Spleen (tissue), 11 donors: ENCODE measurements at regions not wholly inside any gene's neighbourhood (a gene's known extent, or its start where the extent isn't known, plus 50 kb on each side); places are given as distances from the start of the nearest gene placed in this dataset.

Source experiments
- DNase-seq: peaks from one replicate; pipeline ENCODE4 v3.0.0-alpha.2; 2020
- H3K27ac ChIP-seq, 8 donors: fragments of 200-600 bp; sonication (generic) in 7 of 8; 1 replicate in 4 of 8; 2 replicates in 4 of 8; pipeline versions ENCODE4 v1.5.0 to v1.8.0; 2016 to 2021; ENCODE audit warnings: inconsistent platforms in 4 of 8, mild to moderate bottlenecking in 4 of 8, moderate library complexity in 1 of 8
- H3K27me3 ChIP-seq, 7 donors: fragments of 200-600 bp; sonication (generic) in 6 of 7; replicated peaks in 1 of 7; 1 replicate in 4 of 7; 2 replicates in 3 of 7; pipeline versions ENCODE4 v1.5.0 to v1.8.0; 2016 to 2021; ENCODE audit warnings: inconsistent platforms in 3 of 7, mild to moderate bottlenecking in 1 of 7
- H3K36me3 ChIP-seq, 6 donors: fragments of 200-600 bp; sonication (generic) in 5 of 6; 1 replicate in 4 of 6; 2 replicates in 2 of 6; pipeline versions ENCODE4 v1.5.0 to v1.8.0; 2016 to 2021; ENCODE audit warnings: inconsistent platforms in 2 of 6
- H3K4me1 ChIP-seq, 6 donors: fragments of 200-600 bp; sonication (generic) in 5 of 6; 1 replicate in 3 of 6; 2 replicates in 3 of 6; pipeline versions ENCODE4 v1.5.0 to v1.8.0; 2016 to 2021; ENCODE audit warnings: inconsistent platforms in 3 of 6
- H3K4me3 ChIP-seq, 8 donors: fragments of 200-600 bp; sonication (generic) in 7 of 8; 1 replicate in 4 of 8; 2 replicates in 4 of 8; pipeline versions ENCODE4 v1.5.0 to v1.8.0; 2016 to 2021; ENCODE audit warnings: inconsistent platforms in 4 of 8, mild to moderate bottlenecking in 4 of 8, moderate library complexity in 2 of 8
- H3K9me3 ChIP-seq, 8 donors: fragments of 200-600 bp; sonication (generic) in 7 of 8; 1 replicate in 4 of 8; 2 replicates in 4 of 8; pipeline versions ENCODE4 v1.5.0 to v1.8.0; 2016 to 2021; ENCODE audit warnings: inconsistent platforms in 4 of 8
- CTCF ChIP-seq, 11 experiments: fragments of 200-600 bp in 7 of 11; fragments of 450-650 bp in 4 of 11; sonication (generic) in 4 of 11; IDR thresholded peaks in 8 of 11; conservative IDR thresholded peaks in 3 of 11; 1 replicate in 7 of 11; 2 replicates in 4 of 11; pipeline versions ENCODE4 v1.4.0 to v1.8.0; 2016 to 2021; ENCODE audit warnings: antibody characterized with exemption in 11 of 11, inconsistent platforms in 4 of 11, mild to moderate bottlenecking in 1 of 11
- POLR2A ChIP-seq, 3 donors: fragments of 450-650 bp; IDR thresholded peaks; one replicate each; pipeline ENCODE4 v1.5.1; 2017; ENCODE audit warnings: antibody characterized with exemption in 3 of 3, mild to moderate bottlenecking in 1 of 3
- POLR2AphosphoS5 ChIP-seq, 3 donors: sonication (generic); formaldehyde crosslinking; IDR thresholded peaks; one replicate each; pipeline ENCODE4 v1.5.1; 2017; ENCODE audit warnings: antibody characterized with exemption in 3 of 3
- WGBS, 5 donors: extraction: QIAGEN DNeasy Blood & Tissue Kit in 3 of 5; methylation state at CpG; one replicate each; pipeline versions ENCODE4 v1.1.5 to v1.1.7; 2013 to 2018; 5-methylcytosine and 5-hydroxymethylcytosine counted together
- intact Hi-C: fragments of 100-400 bp; cut with DNase I; formaldehyde crosslinking; loops from one replicate; pipeline ENCODE4 v1.15.0; 2023; ENCODE audit warnings: low total_unique reads
- donor health status: healthy with polysubstance abuse.
- donor health status: DM: no; HTN: no; CAD: no; lungs with moderate emphysema.
- donor health status: DM: no; HTN: no; CAD: no.
- donor health status: Bipolar disorder and iron deficiency.
- donor health status: healthy.
- donor health status: DM: no; HTN: no; CAD: no.
- donor health status: DM: yes; HTN: yes; CAD: no.

GRCh38 chr9:115300874-115301273, 182.9 kb upstream of the TNC start:
- Histone ChIP-seq H3K36me3 (no peaks in the 10 kb centered on the region), H3K4me3 (no peak overlapping the region), H3K27me3 (no peaks in the 10 kb centered on the region), H3K9me3 (no peaks in the 10 kb centered on the region), H3K4me1 (no peaks in the 10 kb centered on the region), H3K27ac (no peak overlapping the region)
- DNase-seq: no peak
- TF ChIP-seq CTCF (IDR thresholded peaks at IDR 0.05 in 8 of 11, conservative IDR thresholded peaks at IDR 0.05 in 3 of 11) (no peak), POLR2AphosphoS5 (IDR thresholded peaks at IDR 0.05) (no peak), POLR2A (IDR thresholded peaks at IDR 0.05) (no peak)
- intact Hi-C loops: no loop called here
- 58 to 93% (median 85%) methylated on average over 2 of the region's 2 CpGs for WGBS, 5 donors

- Histone ChIP-seq H3K27me3 (no peaks in the 10 kb centered on the region), H3K9me3 (no peaks in the 10 kb centered on the region), H3K4me1 (no peaks in the 10 kb centered on the region), H3K36me3 (no peaks in the 10 kb centered on the region), H3K4me3 (no peak overlapping the region), H3K27ac (no peak overlapping the region)
- intact Hi-C loops: no loop called here
- DNase-seq: no peak
- TF ChIP-seq POLR2AphosphoS5 (IDR thresholded peaks at IDR 0.05) (no peak), CTCF (IDR thresholded peaks at IDR 0.05 in 8 of 11, conservative IDR thresholded peaks at IDR 0.05 in 3 of 11) (no peak), POLR2A (IDR thresholded peaks at IDR 0.05) (no peak)
- 78 to 88% (median 83%) methylated on average over 5 of the region's 5 CpGs for WGBS, 5 donors
Observed at GRCh38 chr9:115301581-115301980, 183.6 kb upstream of the TNC start.

- intact Hi-C loops: no loop called here
- Histone ChIP-seq H3K36me3 (no peaks in the 10 kb centered on the region), H3K9me3 (no peaks in the 10 kb centered on the region), H3K4me3 (no peak overlapping the region), H3K27ac (no peak overlapping the region), H3K27me3 (no peaks in the 10 kb centered on the region), H3K4me1 (no peaks in the 10 kb centered on the region)
- 30 to 67% (median 39%) methylated on average over 3 of the region's 3 CpGs for WGBS, 5 donors
- TF ChIP-seq POLR2A (IDR thresholded peaks at IDR 0.05): no peak
- no peak for TF ChIP-seq POLR2AphosphoS5 (IDR thresholded peaks at IDR 0.05)
- no peak for TF ChIP-seq CTCF (IDR thresholded peaks at IDR 0.05 in 8 of 11, conservative IDR thresholded peaks at IDR 0.05 in 3 of 11)
- no peak for DNase-seq
Observed at GRCh38 chr9:115305543-115305942, 187.6 kb upstream of the TNC start.

GRCh38 chr9:115306865-115307264, 188.9 kb upstream of the TNC start:
- TF ChIP-seq CTCF (IDR thresholded peaks at IDR 0.05 in 8 of 11, conservative IDR thresholded peaks at IDR 0.05 in 3 of 11): no peak
- Histone ChIP-seq H3K27ac (no peak overlapping the region), H3K4me3 (no peak overlapping the region), H3K27me3 (no peaks in the 10 kb centered on the region), H3K36me3 (no peaks in the 10 kb centered on the region), H3K4me1 (no peaks in the 10 kb centered on the region), H3K9me3 (no peaks in the 10 kb centered on the region)
- intact Hi-C loops: no loop called here
- DNase-seq: no peak
- 69 to 86% (median 80%) methylated on average over 2 of the region's 2 CpGs for WGBS, 5 donors
